ENCODE measurements at regions not wholly inside any gene's neighbourhood (a gene's known extent, or its start where the extent isn't known, plus 50 kb on each side); places are given as distances from the start of the nearest gene placed in this dataset.

GRCh38 chr3:101172516-101172915, 147.9 kb downstream of the IMPG2 start:
- peak; percentile 6 for DNase-seq (ENCODE audit: low read depth)

GRCh38 chr3:101171681-101172191, 148.6 kb downstream of the IMPG2 start:
- no peak for DNase-seq (ENCODE audit: low read depth)

- no peak for DNase-seq (ENCODE audit: low read depth)
These were observed 149.4 kb downstream of the IMPG2 start for GRCh38 chr3:101170806-101171558.

- DNase-seq (ENCODE audit: low read depth): no peak
These were observed 150.2 kb downstream of the IMPG2 start for GRCh38 chr3:101170062-101170771.

DNA sequence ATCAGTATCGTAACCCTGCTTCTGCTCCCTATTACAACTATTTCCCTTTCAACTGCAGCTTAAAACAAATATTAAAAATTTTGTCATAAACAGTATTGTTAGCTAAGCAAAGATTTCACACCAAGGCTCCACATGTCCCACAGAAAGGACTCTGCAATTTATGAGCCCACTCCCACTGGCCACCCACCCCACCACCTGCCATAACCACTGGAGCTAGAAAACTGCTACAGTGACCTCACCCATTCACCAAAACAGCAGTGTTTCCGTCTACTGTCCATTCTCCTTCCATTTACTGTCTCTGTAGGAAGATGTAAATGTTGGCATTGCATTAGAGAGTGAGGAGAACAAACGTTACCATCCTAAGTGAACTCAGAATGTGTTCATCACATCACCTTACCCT, 150.9 kb downstream of the IMPG2 start:
- no peak for DNase-seq (ENCODE audit: low read depth)

DNA sequence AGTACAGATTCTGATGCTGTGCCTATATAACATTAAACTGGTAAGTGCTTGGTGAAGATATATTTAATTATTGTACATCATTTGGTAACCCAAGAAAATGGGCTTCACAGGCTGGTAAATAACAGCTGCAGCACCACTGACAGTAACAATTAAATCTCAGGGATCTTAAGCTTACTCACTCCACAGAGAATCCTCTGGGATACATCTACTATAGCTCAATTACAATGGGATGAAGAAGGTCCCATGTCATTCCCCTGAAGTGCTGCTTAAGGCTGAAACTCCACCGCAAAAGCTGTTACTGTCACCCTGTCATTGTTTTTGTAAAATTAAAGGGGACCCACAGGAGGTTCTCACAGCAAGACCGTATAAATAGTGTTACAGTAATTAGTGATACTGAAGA, 153.0 kb downstream of the IMPG2 start:
- no peak for DNase-seq (ENCODE audit: low read depth)

DNA sequence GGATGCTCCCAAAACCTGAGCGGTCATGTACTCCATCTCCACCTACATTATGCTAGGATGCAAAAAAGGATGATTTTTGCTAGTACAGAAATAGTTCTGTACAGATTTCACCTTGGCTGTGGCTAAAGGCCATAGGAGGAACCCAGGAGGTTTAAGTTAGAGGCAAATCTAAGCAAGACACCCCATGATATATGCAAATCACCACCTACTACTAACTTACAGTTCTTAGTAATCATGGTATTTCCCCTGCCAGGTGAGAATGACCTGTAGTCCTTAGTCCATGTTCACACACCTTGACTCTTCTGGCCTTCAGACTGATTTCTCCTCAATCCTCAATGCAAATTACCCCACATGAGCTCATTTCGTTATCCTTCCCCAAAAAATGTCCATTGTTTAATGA, 154.2 kb downstream of the IMPG2 start:
- DNase-seq (ENCODE audit: low read depth): no peak

DNA sequence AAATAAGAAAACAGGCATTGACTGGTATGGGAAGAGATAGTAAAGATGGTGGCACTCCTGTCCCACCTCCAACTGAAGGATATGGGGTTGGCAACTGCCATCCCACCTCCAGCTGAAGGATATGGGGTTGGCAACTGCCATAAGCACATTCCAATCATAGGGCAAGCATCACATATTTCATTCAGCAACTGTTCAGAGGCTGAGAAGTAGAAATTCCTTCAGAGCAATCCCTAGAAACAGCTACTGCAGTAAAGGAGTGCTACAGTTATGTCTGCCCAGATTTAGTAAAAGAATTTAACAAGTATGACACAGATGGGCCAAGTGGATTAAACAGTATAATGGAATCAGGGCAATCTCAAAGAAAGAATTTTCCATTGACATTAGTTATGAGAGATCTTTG, 156.8 kb downstream of the IMPG2 start:
- no peak for DNase-seq (ENCODE audit: low read depth)

GRCh38 chr3:101159478-101159877, 160.9 kb downstream of the IMPG2 start:
- DNase-seq (ENCODE audit: low read depth): no peak

DNA sequence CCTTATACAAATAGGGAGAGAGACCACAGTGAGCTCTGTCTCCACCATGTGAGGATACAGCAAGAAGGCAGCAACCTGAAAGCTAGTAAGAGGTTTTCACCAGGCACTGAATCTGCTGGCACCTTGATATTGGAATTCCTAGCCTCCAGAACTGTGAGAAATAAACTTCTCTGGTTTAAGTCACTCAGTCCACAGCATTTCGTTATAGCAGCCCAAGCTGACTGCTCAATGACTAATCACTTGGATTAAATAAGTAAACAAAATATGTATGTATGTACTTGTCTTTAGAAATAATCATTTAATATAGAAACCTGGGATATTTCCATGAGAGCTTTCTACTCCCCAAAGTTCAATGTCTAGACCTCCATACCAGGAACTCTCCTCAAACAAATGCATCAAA, 162.0 kb downstream of the IMPG2 start:
- no peak for DNase-seq (ENCODE audit: low read depth)

DNA sequence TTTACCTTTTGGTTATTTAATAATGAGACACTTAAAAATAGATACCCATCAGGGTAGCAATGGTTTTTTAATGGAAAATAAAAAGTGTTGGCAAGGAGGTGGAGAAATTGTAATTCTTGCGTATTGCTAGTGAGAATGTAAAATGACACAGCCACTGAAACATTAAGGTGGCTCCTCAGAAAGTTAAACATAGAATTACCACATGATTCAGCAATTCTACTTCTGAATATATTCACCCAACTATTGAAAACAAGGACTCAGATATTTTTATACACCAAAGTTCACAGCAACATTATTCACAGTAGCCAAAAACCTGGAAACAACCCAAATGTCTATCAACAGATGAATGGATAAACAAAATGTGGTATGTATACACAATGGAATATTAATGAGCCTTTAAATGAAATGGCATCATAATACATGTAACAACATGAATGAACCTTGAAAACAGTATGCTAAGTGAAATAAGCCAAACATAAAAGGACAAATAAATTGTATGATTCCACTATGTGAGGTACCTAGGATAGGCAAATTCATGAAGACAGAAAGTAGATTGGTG, 163.5 kb downstream of the IMPG2 start:
- DNase-seq (ENCODE audit: low read depth): no peak

DNA sequence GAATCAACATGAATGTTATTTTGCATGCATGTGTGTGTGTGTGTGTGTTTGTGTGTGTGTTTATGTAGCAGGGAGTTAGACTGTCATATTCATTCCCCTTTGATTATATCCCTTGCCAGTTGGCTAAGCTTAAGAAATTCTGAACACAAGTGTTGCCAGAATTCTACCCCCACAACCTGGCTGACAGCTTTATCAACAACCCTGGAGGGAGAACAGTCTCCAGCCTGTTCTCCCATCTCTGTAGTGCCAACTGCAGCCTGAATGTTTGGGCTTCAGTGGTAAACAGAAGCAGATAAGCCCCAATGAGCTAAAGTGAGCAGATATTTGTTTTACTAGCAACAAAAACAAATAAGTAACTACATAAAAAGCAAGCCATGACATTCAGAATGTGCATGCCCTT, 162.6 kb upstream of the ABI3BP start:
- no peak for DNase-seq (ENCODE audit: low read depth)

DNA sequence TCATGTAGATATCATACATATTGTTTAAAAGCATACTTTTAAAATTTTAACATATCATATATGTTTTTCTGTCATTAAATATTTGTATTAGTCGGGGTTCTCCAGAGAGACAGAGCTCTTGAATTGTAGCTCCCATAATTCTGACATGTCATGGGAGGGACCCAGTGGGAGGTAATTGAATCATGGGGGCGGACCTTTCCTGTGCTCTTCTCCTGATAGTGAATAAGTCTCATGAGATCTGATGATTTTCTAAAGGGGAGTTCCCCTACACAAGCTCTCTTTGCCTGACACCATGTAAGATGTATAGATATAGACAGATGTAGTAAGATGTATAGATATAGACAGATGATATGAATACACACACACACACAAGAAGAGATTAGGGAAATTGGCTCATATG, 161.2 kb upstream of the ABI3BP start:
- DNase-seq (ENCODE audit: low read depth): no peak

- peak; percentile 45 for DNase-seq (ENCODE audit: low read depth)
These were observed 158.2 kb upstream of the ABI3BP start for GRCh38 chr3:101151286-101151913.

DNA sequence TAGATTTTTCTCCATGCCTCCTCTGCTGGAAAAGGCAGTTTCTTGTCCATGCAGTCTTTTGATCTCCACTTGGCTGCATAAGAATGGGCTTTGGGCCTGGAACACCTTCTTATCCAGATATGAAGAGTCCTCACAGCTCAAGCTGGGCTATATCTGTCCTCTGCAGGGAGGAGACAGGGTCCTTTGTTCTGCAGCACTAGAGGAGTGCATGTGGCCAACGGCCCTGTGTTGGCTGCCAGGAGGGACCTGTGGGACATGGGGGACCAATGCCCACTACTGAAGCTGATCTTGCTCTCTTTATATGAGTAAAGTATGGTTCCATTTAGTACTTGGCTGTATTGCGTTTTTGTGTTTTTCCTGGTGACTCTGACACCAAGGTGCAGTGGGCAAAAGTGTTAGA, 157.3 kb upstream of the ABI3BP start:
- DNase-seq (ENCODE audit: low read depth): no peak

DNA sequence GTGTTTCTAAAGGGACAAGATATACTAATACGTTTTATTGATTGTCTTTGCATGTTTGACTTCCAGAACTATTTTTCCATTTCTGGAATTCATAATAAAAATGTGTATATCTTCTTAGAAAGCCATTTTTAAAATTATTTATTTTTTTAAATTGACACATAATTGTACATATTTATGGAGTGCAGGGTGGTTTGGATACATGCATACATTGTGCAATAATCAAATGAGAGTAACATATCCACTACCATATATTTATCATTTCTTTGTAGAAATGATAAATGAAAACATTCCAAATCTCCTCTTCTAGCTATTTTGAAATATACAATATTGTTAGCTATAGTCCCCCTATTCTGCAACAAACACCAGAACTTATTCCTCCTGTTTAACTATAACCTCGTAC, 156.5 kb upstream of the ABI3BP start:
- DNase-seq (ENCODE audit: low read depth): no peak

DNA sequence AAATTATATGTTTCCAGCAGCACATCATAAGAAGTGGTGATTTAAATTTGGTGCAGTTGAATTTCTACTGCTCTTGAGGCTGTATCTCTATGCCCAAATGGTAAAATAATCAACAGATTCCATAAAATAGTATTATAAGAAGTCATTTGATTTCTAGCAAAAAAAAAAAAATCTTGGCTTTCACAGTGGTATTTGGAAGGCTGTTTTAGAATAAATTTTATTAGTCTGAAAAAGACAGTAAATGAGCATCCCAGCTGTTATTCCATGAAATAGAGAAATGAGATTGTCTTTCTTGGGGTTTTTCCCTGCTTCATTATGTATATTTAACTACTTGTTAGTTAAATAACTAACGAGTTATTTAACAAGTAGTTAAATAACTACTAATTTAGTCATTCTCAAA, 156.0 kb upstream of the ABI3BP start:
- no peak for DNase-seq (ENCODE audit: low read depth)

- no peak for DNase-seq (ENCODE audit: low read depth)
These were observed 154.8 kb upstream of the ABI3BP start for GRCh38 chr3:101148001-101148400.

- no peak for DNase-seq (ENCODE audit: low read depth)
These were observed 153.7 kb upstream of the ABI3BP start for GRCh38 chr3:101146946-101147345.

- no peak for DNase-seq (ENCODE audit: low read depth)
These were observed 150.9 kb upstream of the ABI3BP start for GRCh38 chr3:101144105-101144504.

- DNase-seq (ENCODE audit: low read depth): no peak
These were observed 149.8 kb upstream of the ABI3BP start for GRCh38 chr3:101143012-101143411.

- no peak for DNase-seq (ENCODE audit: low read depth)
These were observed 148.9 kb upstream of the ABI3BP start for GRCh38 chr3:101142160-101142559.

GRCh38 chr3:101141135-101141534, 147.9 kb upstream of the ABI3BP start:
- DNase-seq (ENCODE audit: low read depth): no peak
